DMS153 (cell line): ENCODE measurements at regions not wholly inside any gene's neighbourhood (a gene's known extent, or its start where the extent isn't known, plus 50 kb on each side); places are given as distances from the start of the nearest gene placed in this dataset.

Source experiments
- DNase-seq: peaks from one replicate; lab custom pipeline; 2025; lab: John Stamatoyannopoulos, UW

GRCh38 chr2:52139241-52139640 lies 1107.3 kb upstream of the NRXN1 start:
- DNase-seq, result no peak

GRCh38 chr2:52135235-52135634 lies 1103.3 kb upstream of the NRXN1 start:
- DNase-seq, result no peak

- no peak for DNase-seq
Measured at GRCh38 chr2:52128081-52128480, 1096.1 kb upstream of the NRXN1 start.

- DNase-seq, result no peak
Measured at GRCh38 chr2:52127527-52127926, 1095.6 kb upstream of the NRXN1 start.

GRCh38 chr2:52117299-52117698 lies 1085.4 kb upstream of the NRXN1 start:
- DNase-seq, result no peak

GRCh38 chr2:52115750-52116149 lies 1083.8 kb upstream of the NRXN1 start:
- no peak for DNase-seq

- DNase-seq, result no peak
Measured at GRCh38 chr2:52113338-52113737, 1081.4 kb upstream of the NRXN1 start.

- no peak for DNase-seq
Measured at GRCh38 chr2:52112141-52112540, 1080.2 kb upstream of the NRXN1 start.

GRCh38 chr2:52107124-52107523 lies 1075.2 kb upstream of the NRXN1 start:
- no peak for DNase-seq

- DNase-seq, result no peak
Measured at GRCh38 chr2:52097071-52097470, 1065.1 kb upstream of the NRXN1 start.

- DNase-seq, result no peak
Measured at GRCh38 chr2:52084759-52085158, 1052.8 kb upstream of the NRXN1 start.

- no peak for DNase-seq
Measured at GRCh38 chr2:52083214-52083613, 1051.3 kb upstream of the NRXN1 start.

- no peak for DNase-seq
Measured at GRCh38 chr2:52082646-52083045, 1050.7 kb upstream of the NRXN1 start.

GRCh38 chr2:52079602-52080001 lies 1047.7 kb upstream of the NRXN1 start:
- no peak for DNase-seq

GRCh38 chr2:52077159-52077558 lies 1045.2 kb upstream of the NRXN1 start:
- no peak for DNase-seq

GRCh38 chr2:52074130-52074719 lies 1042.3 kb upstream of the NRXN1 start:
- DNase-seq, result peak; percentile 19

- no peak for DNase-seq
Measured at GRCh38 chr2:52072949-52073348, 1041.0 kb upstream of the NRXN1 start.

- no peak for DNase-seq
Measured at GRCh38 chr2:52070665-52071064, 1038.7 kb upstream of the NRXN1 start.

GRCh38 chr2:52064234-52064633 lies 1032.3 kb upstream of the NRXN1 start:
- no peak for DNase-seq

- no peak for DNase-seq
Measured at GRCh38 chr2:52054824-52055223, 1022.9 kb upstream of the NRXN1 start.

GRCh38 chr2:52036853-52037252 lies 1004.9 kb upstream of the NRXN1 start:
- no peak for DNase-seq

GRCh38 chr2:52036024-52036423 lies 1004.1 kb upstream of the NRXN1 start:
- no peak for DNase-seq

GRCh38 chr2:52035391-52035790 lies 1003.5 kb upstream of the NRXN1 start:
- DNase-seq, result no peak

GRCh38 chr2:52034706-52035105 lies 1002.8 kb upstream of the NRXN1 start:
- DNase-seq, result peak; percentile 8

GRCh38 chr2:52022006-52022405 lies 990.1 kb upstream of the NRXN1 start:
- DNase-seq, result no peak
